Gastrocnemius medialis (tissue), 4 donors: ENCODE measurements at regions not wholly inside any gene's neighbourhood (a gene's known extent, or its start where the extent isn't known, plus 50 kb on each side); places are given as distances from the start of the nearest gene placed in this dataset.

Experiments
- ATAC-seq, 2 donors: fragments of 150-250 bp; one replicate each; pipeline ENCODE4 v1.9.1; 2016
- DNase-seq, 2 donors: peaks; one replicate each; pipeline ENCODE4 v3.0.0-alpha.2; 2019
- H3K27ac ChIP-seq, 4 donors: fragments of 200-600 bp; sonication (generic); 1 replicate in 1 of 4; 2 replicates in 3 of 4; pipeline ENCODE4 v1.5.1; 2016 to 2018; ENCODE audit warnings: mild to moderate bottlenecking in 2 of 4, moderate library complexity in 1 of 4
- H3K27me3 ChIP-seq, 3 donors: fragments of 200-600 bp; sonication (generic) in 2 of 3; 1 replicate in 1 of 3; 2 replicates in 2 of 3; pipeline versions ENCODE4 v1.5.1 to v1.6.0; 2016 to 2019; ENCODE audit warnings: mild to moderate bottlenecking in 1 of 3, moderate library complexity in 1 of 3
- H3K36me3 ChIP-seq, 2 donors: fragments of 200-600 bp; sonication (generic) in 1 of 2; one replicate each; pipeline ENCODE4 v1.5.1; 2017 to 2018
- H3K4me1 ChIP-seq, 2 donors: fragments of 200-600 bp; sonication (generic) in 1 of 2; one replicate each; pipeline ENCODE4 v1.5.1; 2016 to 2017; ENCODE audit warnings: mild to moderate bottlenecking in 2 of 2
- H3K4me3 ChIP-seq, 4 donors: fragments of 200-600 bp; sonication (generic) in 3 of 4; 1 replicate in 1 of 4; 2 replicates in 3 of 4; pipeline ENCODE4 v1.5.1; 2016 to 2019; ENCODE audit warnings: mild to moderate bottlenecking in 2 of 4
- H3K9me3 ChIP-seq, 3 donors: fragments of 200-600 bp; sonication (generic) in 2 of 3; 1 replicate in 1 of 3; 2 replicates in 2 of 3; pipeline ENCODE4 v1.5.1; 2016 to 2019
- CTCF ChIP-seq, 5 experiments: fragments of 450-650 bp in 3 of 5; fragments of 200-600 bp in 2 of 5; sonication (generic) in 2 of 5; IDR thresholded peaks in 4 of 5; conservative IDR thresholded peaks in 1 of 5; 1 replicate in 4 of 5; 2 replicates in 1 of 5; pipeline ENCODE4 v1.5.1; 2016 to 2019; ENCODE audit warnings: antibody characterized with exemption in 5 of 5, mild to moderate bottlenecking in 3 of 5, moderate library complexity in 3 of 5
- POLR2A ChIP-seq, 2 donors: fragments of 450-650 bp; IDR thresholded peaks; one replicate each; pipeline ENCODE4 v1.6.1; 2017; ENCODE audit warnings: antibody characterized with exemption in 2 of 2, mild to moderate bottlenecking in 2 of 2, moderate library complexity in 2 of 2
- in situ Hi-C, 4 donors: fragments of 200-750 bp; cut with MboI; loops; one replicate each; pipeline versions ENCODE4 v1.15.0 to v1.8.0; 2017; ENCODE audit warnings: low sequenced_read_pairs in 4 of 4
- intact Hi-C: fragments of 100-400 bp; cut with DNase I; formaldehyde crosslinking; loops from one replicate; pipeline ENCODE4 v1.15.1; 2023; ENCODE audit warnings: low total_unique reads

- in situ Hi-C loops = no loop called here
- Histone ChIP-seq H3K36me3 (no peaks in the 10 kb centered on the region), H3K27ac (no peak overlapping the region), H3K4me1 (no peaks in the 10 kb centered on the region), H3K9me3 (no peaks in the 10 kb centered on the region), H3K4me3 (no peak overlapping the region), H3K27me3 (no peaks in the 10 kb centered on the region)
- intact Hi-C loops = no loop called here
- TF ChIP-seq CTCF (IDR thresholded peaks at IDR 0.05 in 4 of 5, conservative IDR thresholded peaks at IDR 0.05 in 1 of 5) (no peak), POLR2A (IDR thresholded peaks at IDR 0.05) (no peak)
- DNase-seq = no peak
- no peak for ATAC-seq
Measured at GRCh38 chr16:52077607-52078006, 469.3 kb downstream of the TOX3 start.

GRCh38 chr16:52076801-52077201, 470.1 kb downstream of the TOX3 start:
- no peaks in the 10 kb centered on the region for H3K9me3 ChIP-seq
- H3K4me1 ChIP-seq = no peaks in the 10 kb centered on the region
- H3K27me3 ChIP-seq = no peaks in the 10 kb centered on the region
- TF ChIP-seq CTCF (IDR thresholded peaks at IDR 0.05 in 4 of 5, conservative IDR thresholded peaks at IDR 0.05 in 1 of 5) = no peak
- no peak for TF ChIP-seq POLR2A (IDR thresholded peaks at IDR 0.05)
- in situ Hi-C loops = no loop called here
- ATAC-seq (no peak), DNase-seq (no peak)
- intact Hi-C loops = no loop called here
- no peak overlapping the region for H3K4me3 ChIP-seq
- no peaks in the 10 kb centered on the region for H3K36me3 ChIP-seq
- H3K27ac ChIP-seq = no peak overlapping the region

DNA sequence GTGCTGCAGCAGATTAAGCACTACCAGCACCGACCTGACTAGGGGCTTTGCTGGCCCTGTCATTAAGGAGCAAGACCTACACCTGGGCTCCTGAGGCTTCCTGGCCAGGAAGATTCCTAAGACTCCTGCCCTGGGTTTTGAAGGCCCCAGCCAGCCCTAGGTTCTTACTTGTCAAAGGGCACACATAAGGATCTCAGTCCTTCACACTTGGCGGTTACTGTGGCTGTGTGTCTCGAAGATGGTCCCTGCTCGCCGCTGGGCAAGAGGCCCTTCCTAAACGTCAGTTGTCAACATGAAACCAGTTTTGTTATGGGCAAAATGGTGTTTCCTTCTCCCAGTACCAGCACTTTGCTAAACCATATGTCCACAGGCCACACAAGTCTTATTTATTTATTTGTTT, 470.6 kb downstream of the TOX3 start:
- Histone ChIP-seq H3K27me3 (no peaks in the 10 kb centered on the region), H3K27ac (no peak overlapping the region), H3K4me3 (no peak overlapping the region), H3K4me1 (no peaks in the 10 kb centered on the region), H3K9me3 (no peaks in the 10 kb centered on the region), H3K36me3 (no peaks in the 10 kb centered on the region)
- TF ChIP-seq CTCF (IDR thresholded peaks at IDR 0.05 in 4 of 5, conservative IDR thresholded peaks at IDR 0.05 in 1 of 5) (no peak), POLR2A (IDR thresholded peaks at IDR 0.05) (no peak)
- in situ Hi-C loops = no loop called here
- no peak for DNase-seq
- intact Hi-C loops = no loop called here
- no peak for ATAC-seq

DNA sequence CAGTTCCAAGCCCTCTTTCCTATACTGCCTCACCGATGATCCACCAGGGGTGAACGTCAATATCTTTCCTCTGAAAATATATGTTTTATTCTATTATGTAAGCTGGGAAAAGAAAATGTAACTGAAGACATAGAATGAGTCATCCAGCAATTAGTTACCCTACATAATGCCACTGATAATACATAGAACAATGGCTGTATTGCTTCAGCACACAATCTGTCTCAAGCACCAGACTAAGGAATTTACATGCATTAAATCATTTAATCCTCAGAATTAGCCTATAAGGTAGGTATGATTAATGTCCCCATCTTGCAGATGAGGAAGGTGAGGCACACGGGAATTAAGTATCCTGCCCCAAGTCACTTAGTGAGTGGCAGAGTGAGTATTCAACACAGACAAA, 472.8 kb downstream of the TOX3 start:
- H3K9me3 ChIP-seq = no peaks in the 10 kb centered on the region
- no peaks in the 10 kb centered on the region for H3K4me1 ChIP-seq
- DNase-seq (no peak), ATAC-seq (no peak)
- no peak overlapping the region for H3K4me3 ChIP-seq
- TF ChIP-seq CTCF (IDR thresholded peaks at IDR 0.05 in 4 of 5, conservative IDR thresholded peaks at IDR 0.05 in 1 of 5) (no peak), POLR2A (IDR thresholded peaks at IDR 0.05) (no peak)
- no peaks in the 10 kb centered on the region for H3K27me3 ChIP-seq
- intact Hi-C loops (no loop called here), in situ Hi-C loops (no loop called here)
- no peak overlapping the region for H3K27ac ChIP-seq
- H3K36me3 ChIP-seq = no peaks in the 10 kb centered on the region

DNA sequence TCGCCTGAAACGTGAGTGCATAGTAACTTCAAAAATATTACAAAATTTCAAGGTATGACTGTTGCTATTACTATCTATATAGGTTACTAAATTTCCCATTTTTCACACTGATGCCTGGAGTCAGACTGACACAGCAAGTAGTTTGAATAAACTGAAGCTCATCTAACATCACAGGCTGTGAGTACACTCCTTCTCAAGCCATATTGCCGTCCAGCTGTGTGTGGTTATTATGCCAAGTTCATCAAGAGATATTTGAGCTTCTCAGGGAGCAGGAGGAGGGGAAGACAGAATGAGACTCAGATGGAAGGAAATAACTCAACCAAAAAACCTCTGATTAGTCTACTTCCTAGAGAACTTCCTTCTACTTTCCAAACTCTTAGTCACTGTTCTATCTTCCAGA, 473.9 kb downstream of the TOX3 start:
- TF ChIP-seq CTCF (IDR thresholded peaks at IDR 0.05 in 4 of 5, conservative IDR thresholded peaks at IDR 0.05 in 1 of 5) (no peak), POLR2A (IDR thresholded peaks at IDR 0.05) (no peak)
- DNase-seq (no peak), ATAC-seq (no peak)
- in situ Hi-C loops = no loop called here
- no peak overlapping the region for H3K27ac ChIP-seq
- intact Hi-C loops = no loop called here
- no peak overlapping the region for H3K4me3 ChIP-seq
- no peaks in the 10 kb centered on the region for H3K27me3 ChIP-seq
- no peaks in the 10 kb centered on the region for H3K9me3 ChIP-seq
- no peaks in the 10 kb centered on the region for H3K36me3 ChIP-seq
- no peaks in the 10 kb centered on the region for H3K4me1 ChIP-seq
